Astrocyte (in vitro differentiated cells and primary cell): ENCODE measurements at regions not wholly inside any gene's neighbourhood (a gene's known extent, or its start where the extent isn't known, plus 50 kb on each side); places are given as distances from the start of the nearest gene placed in this dataset.

ENCODE experiments used
- EZH2 ChIP-seq: IDR thresholded peaks from 2 replicates; pipeline ENCODE4 v1.6.1; 2012; ENCODE audit warnings: mild to moderate bottlenecking, low read length, inconsistent platforms; ENCODE audit not compliant: insufficient read depth
- TF ChIP-seq, protein P1 (sequence below): IDR thresholded peaks from 2 replicates; pipeline ENCODE4 v1.5.1; 2011; ENCODE audit warnings: low read depth, mild to moderate bottlenecking, inconsistent platforms, low read length, moderate library complexity; ENCODE audit not compliant: insufficient read depth

DNA sequence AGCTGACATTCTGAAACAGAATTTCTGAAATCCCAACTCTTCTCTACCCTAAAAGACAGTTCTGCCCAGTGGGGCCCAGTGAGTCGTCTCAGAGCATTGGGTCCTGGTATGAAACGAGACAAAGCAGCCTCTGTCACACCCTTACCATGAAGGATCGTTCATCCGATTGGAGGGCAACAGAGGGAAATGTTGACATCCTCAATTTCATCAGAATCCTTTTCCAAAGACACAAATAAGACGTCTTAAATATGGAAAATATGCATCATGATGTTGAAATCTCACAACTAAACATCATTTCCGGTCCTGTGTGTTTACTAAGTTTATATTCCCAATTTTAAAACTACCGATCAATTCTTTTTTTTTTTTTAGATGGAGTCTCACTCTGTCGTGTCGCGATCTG lies 112.1 kb upstream of the SLC45A1 start:
- TF ChIP-seq, protein P1, sequence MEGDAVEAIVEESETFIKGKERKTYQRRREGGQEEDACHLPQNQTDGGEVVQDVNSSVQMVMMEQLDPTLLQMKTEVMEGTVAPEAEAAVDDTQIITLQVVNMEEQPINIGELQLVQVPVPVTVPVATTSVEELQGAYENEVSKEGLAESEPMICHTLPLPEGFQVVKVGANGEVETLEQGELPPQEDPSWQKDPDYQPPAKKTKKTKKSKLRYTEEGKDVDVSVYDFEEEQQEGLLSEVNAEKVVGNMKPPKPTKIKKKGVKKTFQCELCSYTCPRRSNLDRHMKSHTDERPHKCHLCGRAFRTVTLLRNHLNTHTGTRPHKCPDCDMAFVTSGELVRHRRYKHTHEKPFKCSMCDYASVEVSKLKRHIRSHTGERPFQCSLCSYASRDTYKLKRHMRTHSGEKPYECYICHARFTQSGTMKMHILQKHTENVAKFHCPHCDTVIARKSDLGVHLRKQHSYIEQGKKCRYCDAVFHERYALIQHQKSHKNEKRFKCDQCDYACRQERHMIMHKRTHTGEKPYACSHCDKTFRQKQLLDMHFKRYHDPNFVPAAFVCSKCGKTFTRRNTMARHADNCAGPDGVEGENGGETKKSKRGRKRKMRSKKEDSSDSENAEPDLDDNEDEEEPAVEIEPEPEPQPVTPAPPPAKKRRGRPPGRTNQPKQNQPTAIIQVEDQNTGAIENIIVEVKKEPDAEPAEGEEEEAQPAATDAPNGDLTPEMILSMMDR: no peak
- TF ChIP-seq EZH2: no peak
